HL-60 (cell line): ENCODE measurements at regions not wholly inside any gene's neighbourhood (a gene's known extent, or its start where the extent isn't known, plus 50 kb on each side); places are given as distances from the start of the nearest gene placed in this dataset.

Experiments used
- DNase-seq, 2 experiments: peaks; one replicate each; pipeline ENCODE4 v3.0.0-alpha.2; 2010 to 2020; ENCODE audit warnings: low read depth in 1 of 2, low spot score in 1 of 2
- H3K27ac ChIP-seq: fragments of 250-450 bp; sonication (Bioruptor Pico); replicated peaks from 2 replicates; pipeline ENCODE4 v1.5.1; 2020; ENCODE audit warnings: mild to moderate bottlenecking, moderate library complexity
- H3K27me3 ChIP-seq: fragments of 250-450 bp; sonication (Bioruptor Pico); 2 replicates; pipeline ENCODE4 v1.5.1; 2021; ENCODE audit warnings: mild to moderate bottlenecking, moderate library complexity; ENCODE audit not compliant: insufficient read depth, poor library complexity, severe bottlenecking
- H3K4me3 ChIP-seq: replicated peaks from 2 replicates; pipeline ENCODE4 v1.5.1; 2011; ENCODE audit warnings: mild to moderate bottlenecking, control low read depth, low read length; ENCODE audit not compliant: insufficient read depth
- CTCF ChIP-seq: IDR thresholded peaks from one replicate; pipeline ENCODE4 v1.5.1; 2011; ENCODE audit warnings: low read length, control low read depth, inconsistent platforms; ENCODE audit not compliant: insufficient read depth
- GABPA ChIP-seq: IDR thresholded peaks from 2 replicates; pipeline ENCODE4 v1.6.1; 2012; ENCODE audit warnings: low read depth
- POLR2AphosphoS5 ChIP-seq: IDR thresholded peaks from 2 replicates; pipeline ENCODE4 v1.6.1; 2012; ENCODE audit warnings: low read depth
- REST ChIP-seq: IDR thresholded peaks from 2 replicates; pipeline ENCODE4 v1.6.1; 2012; ENCODE audit warnings: low read depth; ENCODE audit not compliant: insufficient replicate concordance
- SPI1 ChIP-seq: IDR thresholded peaks from 2 replicates; pipeline ENCODE4 v1.6.1; 2012; ENCODE audit warnings: low read depth, mild to moderate bottlenecking, borderline replicate concordance

- H3K27me3 ChIP-seq, result no peaks in the 10 kb centered on the region
- H3K4me3 ChIP-seq, result no peak overlapping the region
- no peak for DNase-seq
- no peak overlapping the region for H3K27ac ChIP-seq
- TF ChIP-seq REST (no peak), POLR2AphosphoS5 (no peak), GABPA (no peak), SPI1 (no peak), CTCF (no peak)
These were observed 95.3 kb upstream of the KCNG1 start for GRCh38 chr20:51118216-51118615.

- no peak for TF ChIP-seq POLR2AphosphoS5
- no peak for TF ChIP-seq GABPA
- TF ChIP-seq REST, result no peak
- TF ChIP-seq CTCF, result no peak
- no peak for TF ChIP-seq SPI1
- no peak for DNase-seq
- H3K27me3 ChIP-seq, result no peaks in the 10 kb centered on the region
- no peak overlapping the region for H3K4me3 ChIP-seq
- no peak overlapping the region for H3K27ac ChIP-seq
These were observed 94.1 kb upstream of the KCNG1 start for GRCh38 chr20:51116765-51117686.

GRCh38 chr20:51111290-51111689 lies 88.4 kb upstream of the KCNG1 start:
- TF ChIP-seq GABPA (no peak), REST (no peak), CTCF (no peak), POLR2AphosphoS5 (no peak), SPI1 (no peak)
- Histone ChIP-seq H3K4me3 (no peak overlapping the region), H3K27ac (no peak overlapping the region), H3K27me3 (no peaks in the 10 kb centered on the region)
- no peak for DNase-seq
